Fibroblast of skin of scalp (primary cell): ENCODE measurements at regions not wholly inside any gene's neighbourhood (a gene's known extent, or its start where the extent isn't known, plus 50 kb on each side); places are given as distances from the start of the nearest gene placed in this dataset.
A peak's percentile ranks its signal among the peaks of the same experiment; 100 is the strongest.
"Not testable (repeated sequence)": the region's sequence is repeated elsewhere in the genome, so short reads cannot be mapped to it uniquely, and the experiment has no call there.

Experiments
- DNase-seq: peaks from one replicate; pipeline ENCODE4 v3.0.0-alpha.2; 2013

- no peak for DNase-seq
These were observed 325.6 kb upstream of the TMEM132C start for GRCh38 chr12:127941332-127941731.

GRCh38 chr12:127942981-127943380 lies 324.0 kb upstream of the TMEM132C start:
- no peak for DNase-seq

GRCh38 chr12:127943481-127944210 lies 323.3 kb upstream of the TMEM132C start:
- DNase-seq = no peak

GRCh38 chr12:127944211-127944899 lies 322.6 kb upstream of the TMEM132C start:
- DNase-seq = no peak

GRCh38 chr12:127957001-127957660 lies 309.8 kb upstream of the TMEM132C start:
- peak; percentile 78 for DNase-seq

GRCh38 chr12:127962303-127962702 lies 304.7 kb upstream of the TMEM132C start:
- DNase-seq = no peak

GRCh38 chr12:127963933-127964332 lies 303.0 kb upstream of the TMEM132C start:
- peak; percentile 36 for DNase-seq

- peak; percentile 52 for DNase-seq
These were observed 302.3 kb upstream of the TMEM132C start for GRCh38 chr12:127964717-127965116.

GRCh38 chr12:127966331-127966730 lies 300.6 kb upstream of the TMEM132C start:
- no peak for DNase-seq

GRCh38 chr12:127970491-127970890 lies 296.5 kb upstream of the TMEM132C start:
- peak; percentile 31 for DNase-seq

GRCh38 chr12:127980585-127980984 lies 286.4 kb upstream of the TMEM132C start:
- DNase-seq = no peak

- DNase-seq = no peak
These were observed 285.1 kb upstream of the TMEM132C start for GRCh38 chr12:127981875-127982274.

GRCh38 chr12:127983213-127983791 lies 283.7 kb upstream of the TMEM132C start:
- DNase-seq = not testable (repeated sequence)

- DNase-seq = peak; percentile 84
These were observed 282.4 kb upstream of the TMEM132C start for GRCh38 chr12:127984386-127985055.

- DNase-seq = peak; percentile 80
These were observed 279.6 kb upstream of the TMEM132C start for GRCh38 chr12:127987199-127987901.

- no peak for DNase-seq
These were observed 275.5 kb upstream of the TMEM132C start for GRCh38 chr12:127991485-127991884.

GRCh38 chr12:127998988-127999387 lies 268.0 kb upstream of the TMEM132C start:
- DNase-seq = peak; percentile 51

- no peak for DNase-seq
These were observed 262.5 kb upstream of the TMEM132C start for GRCh38 chr12:128004383-128004938.

- no peak for DNase-seq
These were observed 259.7 kb upstream of the TMEM132C start for GRCh38 chr12:128007250-128007649.

GRCh38 chr12:128008341-128008740 lies 258.6 kb upstream of the TMEM132C start:
- DNase-seq = peak; percentile 60

- no peak for DNase-seq
These were observed 257.9 kb upstream of the TMEM132C start for GRCh38 chr12:128009108-128009507.

GRCh38 chr12:128012110-128012509 lies 254.9 kb upstream of the TMEM132C start:
- DNase-seq = no peak
